ENCODE measurements at regions not wholly inside any gene's neighbourhood (a gene's known extent, or its start where the extent isn't known, plus 50 kb on each side); places are given as distances from the start of the nearest gene placed in this dataset.

DNA sequence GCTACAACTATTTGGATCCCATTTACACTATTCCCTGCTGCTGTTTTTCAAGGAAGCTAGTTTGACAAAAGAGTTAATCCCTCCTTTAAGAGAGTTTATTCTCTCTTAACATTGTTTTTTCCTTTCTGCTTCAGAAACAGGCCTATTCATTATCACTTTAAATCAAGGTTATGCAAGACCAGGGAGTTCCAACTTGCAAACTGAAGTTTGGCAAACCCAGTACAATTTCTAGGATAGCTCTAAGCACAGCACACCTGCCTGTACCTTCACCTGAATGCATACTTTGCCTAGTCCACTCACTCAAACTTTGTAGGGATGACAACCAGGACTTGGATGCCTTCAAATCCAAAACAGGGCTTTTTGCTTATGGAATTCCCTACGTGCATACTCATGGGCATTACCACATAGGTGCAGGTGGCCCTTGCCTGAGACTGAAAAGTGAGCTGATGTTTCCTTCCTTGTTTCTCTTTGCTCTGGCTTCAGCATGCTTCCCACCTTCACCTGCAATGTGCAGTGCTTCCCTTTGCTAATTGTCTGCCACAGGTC, 193.8 kb upstream of the MMADHC start:
- TF ChIP-seq MLLT1 (IDR thresholded peaks at IDR 0.05): no peak
- no peak for TF ChIP-seq ZC3H11A (IDR thresholded peaks at IDR 0.05; ENCODE audit: low read depth, low read length)
- no peak for TF ChIP-seq SP1 (CRISPR knock-in tag; IDR thresholded peaks at IDR 0.05)
- no peak for TF ChIP-seq ZKSCAN8 (CRISPR knock-in tag; IDR thresholded peaks at IDR 0.05)

Measured in K562 (cell line).